CD4-positive, CD25-positive, alpha-beta regulatory T cell (primary cell): ENCODE measurements at regions not wholly inside any gene's neighbourhood (a gene's known extent, or its start where the extent isn't known, plus 50 kb on each side); places are given as distances from the start of the nearest gene placed in this dataset.
"Not testable (repeated sequence)": the region's sequence is repeated elsewhere in the genome, so short reads cannot be mapped to it uniquely, and the experiment has no call there.

Source experiments
- ATAC-seq, 2 donors: fragments of 150-1000 bp; cut with Tn5 transposase; one replicate each; pipeline ENCODE4 v1.10.0; 2021; ENCODE audit warnings: low read depth in 2 of 2, moderate number of reproducible peaks in 2 of 2, moderate library complexity in 1 of 2
- DNase-seq, 3 donors: peaks; one replicate each; pipeline versions ENCODE4 v3.0.0 to v3.0.0-alpha.2; 2012 to 2022; ENCODE audit warnings: mixed read lengths in 1 of 3
- H3K27ac ChIP-seq: one replicate; pipeline ENCODE4 v1.7.0; 2013; ENCODE audit warnings: mild to moderate bottlenecking, low read length; ENCODE audit not compliant: insufficient read depth, poor library complexity, severe bottlenecking
- H3K27me3 ChIP-seq: one replicate; pipeline ENCODE4 v1.7.0; 2013; ENCODE audit warnings: low read length; ENCODE audit not compliant: control insufficient read depth, insufficient read depth
- H3K36me3 ChIP-seq: one replicate; pipeline ENCODE4 v1.7.0; 2013; ENCODE audit warnings: mild to moderate bottlenecking, low read length, moderate library complexity; ENCODE audit not compliant: control insufficient read depth, insufficient read depth
- H3K4me1 ChIP-seq: 2 replicates; pipeline ENCODE4 v1.7.0; 2013; ENCODE audit warnings: mild to moderate bottlenecking, low read length; ENCODE audit not compliant: insufficient read depth, control insufficient read depth, poor library complexity, severe bottlenecking
- H3K4me3 ChIP-seq: one replicate; pipeline ENCODE4 v1.7.0; 2013; ENCODE audit warnings: low read depth, mild to moderate bottlenecking, low read length, moderate library complexity
- H3K9me3 ChIP-seq, 2 experiments: 1 replicate in 1 of 2; 2 replicates in 1 of 2; pipeline ENCODE4 v1.7.0; 2013; ENCODE audit warnings: low read length in 2 of 2, mild to moderate bottlenecking in 1 of 2, moderate library complexity in 1 of 2; ENCODE audit not compliant: control insufficient read depth in 2 of 2
- H3K27ac Mint-ChIP-seq, 3 donors: one replicate each; pipeline ENCODE4 v1.8.0; 2020 to 2022; ENCODE audit warnings: mild to moderate bottlenecking in 3 of 3, mixed read lengths in 3 of 3, moderate library complexity in 2 of 3
- H3K27me3 Mint-ChIP-seq: one replicate; pipeline ENCODE4 v1.8.0; 2022; ENCODE audit warnings: mild to moderate bottlenecking, mixed read lengths
- H3K36me3 Mint-ChIP-seq: one replicate; pipeline ENCODE4 v1.8.0; 2020; ENCODE audit warnings: mixed read lengths
- H3K4me1 Mint-ChIP-seq, 4 donors: one replicate each; pipeline ENCODE4 v1.8.0; 2020 to 2022; ENCODE audit warnings: mixed read lengths in 4 of 4, mild to moderate bottlenecking in 1 of 4
- H3K4me3 Mint-ChIP-seq, 4 donors: one replicate each; pipeline ENCODE4 v1.8.0; 2020 to 2022; ENCODE audit warnings: mild to moderate bottlenecking in 4 of 4, mixed read lengths in 4 of 4, moderate library complexity in 3 of 4
- H3K9me3 Mint-ChIP-seq, 7 donors: one replicate each; pipeline ENCODE4 v1.8.0; 2020 to 2022; ENCODE audit warnings: mixed read lengths in 7 of 7, mild to moderate bottlenecking in 3 of 7, moderate library complexity in 2 of 7

- no peaks in the 10 kb centered on the region for H3K9me3 ChIP-seq
- ATAC-seq (no peak), DNase-seq (no peak)
- Mint-ChIP-seq H3K9me3 (peaks cover 0 to 6% (median 2%) of the 10 kb centered on the region in 7 donors), H3K4me3 (no peak overlapping the region), H3K36me3 (no peaks in the 10 kb centered on the region), H3K27me3 (no peaks in the 10 kb centered on the region), H3K4me1 (peaks cover 0 to 2% (median 0%) of the 10 kb centered on the region in 4 donors), H3K27ac (no peak overlapping the region)
- H3K36me3 ChIP-seq, result no peaks in the 10 kb centered on the region
- H3K4me3 ChIP-seq, result no peak overlapping the region
- H3K27me3 ChIP-seq, result no peaks in the 10 kb centered on the region
- H3K27ac ChIP-seq, result no peak overlapping the region
- H3K4me1 ChIP-seq, result no peaks in the 10 kb centered on the region
Observed at GRCh38 chrX:1873671-1874070, 258.8 kb downstream of the ASMT start.

- no peaks in the 10 kb centered on the region for H3K27me3 ChIP-seq
- H3K4me1 ChIP-seq, result no peaks in the 10 kb centered on the region
- Mint-ChIP-seq H3K36me3 (no peaks in the 10 kb centered on the region), H3K4me1 (peaks cover 0 to 2% (median 0%) of the 10 kb centered on the region in 4 donors), H3K27me3 (no peaks in the 10 kb centered on the region), H3K4me3 (no peak overlapping the region), H3K9me3 (peaks cover 0 to 8% (median 2%) of the 10 kb centered on the region in 7 donors), H3K27ac (peak overlapping the region in 1 of 3 donors; percentile 59)
- H3K4me3 ChIP-seq, result no peak overlapping the region
- ATAC-seq, result no peak
- H3K36me3 ChIP-seq, result no peaks in the 10 kb centered on the region
- no peak overlapping the region for H3K27ac ChIP-seq
- no peak for DNase-seq
- H3K9me3 ChIP-seq, result no peaks in the 10 kb centered on the region
Observed at GRCh38 chrX:1874416-1874815, 259.6 kb downstream of the ASMT start.

GRCh38 chrX:1874899-1875298 lies 260.0 kb downstream of the ASMT start:
- no peak overlapping the region for H3K4me3 ChIP-seq
- H3K9me3 ChIP-seq, result no peaks in the 10 kb centered on the region
- no peaks in the 10 kb centered on the region for H3K4me1 ChIP-seq
- Mint-ChIP-seq H3K27ac (no peak overlapping the region), H3K27me3 (no peaks in the 10 kb centered on the region), H3K4me3 (no peak overlapping the region), H3K36me3 (no peaks in the 10 kb centered on the region), H3K4me1 (peaks cover 0 to 2% (median 0%) of the 10 kb centered on the region in 4 donors), H3K9me3 (peaks cover 0 to 8% (median 2%) of the 10 kb centered on the region in 7 donors)
- ATAC-seq (no peak), DNase-seq (no peak)
- H3K27ac ChIP-seq, result no peak overlapping the region
- no peaks in the 10 kb centered on the region for H3K36me3 ChIP-seq
- H3K27me3 ChIP-seq, result no peaks in the 10 kb centered on the region

GRCh38 chrX:1876041-1876440 lies 261.2 kb downstream of the ASMT start:
- Histone ChIP-seq H3K27ac (no peak overlapping the region), H3K27me3 (no peaks in the 10 kb centered on the region), H3K4me1 (no peaks in the 10 kb centered on the region), H3K4me3 (no peak overlapping the region), H3K9me3 (no peaks in the 10 kb centered on the region), H3K36me3 (no peaks in the 10 kb centered on the region)
- Mint-ChIP-seq H3K27ac (no peak overlapping the region), H3K36me3 (no peaks in the 10 kb centered on the region), H3K27me3 (no peaks in the 10 kb centered on the region), H3K4me3 (no peak overlapping the region), H3K4me1 (peaks cover 0 to 2% (median 0%) of the 10 kb centered on the region in 4 donors), H3K9me3 (peaks cover 0 to 8% (median 2%) of the 10 kb centered on the region in 7 donors)
- DNase-seq (no peak), ATAC-seq (no peak)

GRCh38 chrX:1877780-1878179 lies 262.9 kb downstream of the ASMT start:
- no peaks in the 10 kb centered on the region for H3K4me1 Mint-ChIP-seq
- H3K4me3 Mint-ChIP-seq, result no peak overlapping the region
- peaks cover 0 to 8% (median 2%) of the 10 kb centered on the region in 7 donors for H3K9me3 Mint-ChIP-seq
- H3K36me3 ChIP-seq, result no peaks in the 10 kb centered on the region
- no peaks in the 10 kb centered on the region for H3K36me3 Mint-ChIP-seq
- H3K27me3 Mint-ChIP-seq, result no peaks in the 10 kb centered on the region
- H3K27ac Mint-ChIP-seq, result no peak overlapping the region
- H3K27me3 ChIP-seq, result no peaks in the 10 kb centered on the region
- H3K4me3 ChIP-seq, result no peak overlapping the region
- ATAC-seq (no peak), DNase-seq (no peak)
- no peak overlapping the region for H3K27ac ChIP-seq
- no peaks in the 10 kb centered on the region for H3K4me1 ChIP-seq
- H3K9me3 ChIP-seq, result no peaks in the 10 kb centered on the region

GRCh38 chrX:1880884-1881817 lies 266.3 kb downstream of the ASMT start:
- not testable (repeated sequence) for H3K27me3 Mint-ChIP-seq, H3K4me3 ChIP-seq, H3K27ac Mint-ChIP-seq, H3K4me3 Mint-ChIP-seq, H3K36me3 Mint-ChIP-seq, H3K36me3 ChIP-seq, H3K27me3 ChIP-seq, H3K9me3 ChIP-seq, DNase-seq, H3K27ac ChIP-seq, H3K4me1 ChIP-seq, H3K9me3 Mint-ChIP-seq, H3K4me1 Mint-ChIP-seq, ATAC-seq

GRCh38 chrX:1883772-1884171 lies 268.9 kb downstream of the ASMT start:
- Histone ChIP-seq H3K9me3 (no peaks in the 10 kb centered on the region), H3K36me3 (no peaks in the 10 kb centered on the region), H3K4me1 (no peaks in the 10 kb centered on the region), H3K4me3 (no peak overlapping the region), H3K27me3 (no peaks in the 10 kb centered on the region), H3K27ac (no peak overlapping the region)
- Mint-ChIP-seq H3K4me3 (no peak overlapping the region), H3K9me3 (peaks cover 0 to 5% (median 1%) of the 10 kb centered on the region in 7 donors), H3K36me3 (no peaks in the 10 kb centered on the region), H3K4me1 (no peaks in the 10 kb centered on the region), H3K27me3 (no peaks in the 10 kb centered on the region), H3K27ac (no peak overlapping the region)
- no peak for DNase-seq
- ATAC-seq, result no peak

- H3K27me3 ChIP-seq, result no peaks in the 10 kb centered on the region
- no peaks in the 10 kb centered on the region for H3K4me1 ChIP-seq
- ATAC-seq, result no peak
- Mint-ChIP-seq H3K27ac (no peak overlapping the region), H3K36me3 (no peaks in the 10 kb centered on the region), H3K4me3 (no peak overlapping the region), H3K27me3 (no peaks in the 10 kb centered on the region), H3K4me1 (no peaks in the 10 kb centered on the region), H3K9me3 (peaks cover 0 to 3% (median 1%) of the 10 kb centered on the region in 7 donors)
- H3K4me3 ChIP-seq, result no peak overlapping the region
- DNase-seq, result no peak
- H3K9me3 ChIP-seq, result no peaks in the 10 kb centered on the region
- H3K27ac ChIP-seq, result no peak overlapping the region
- no peaks in the 10 kb centered on the region for H3K36me3 ChIP-seq
Observed at GRCh38 chrX:1884446-1884845, 269.6 kb downstream of the ASMT start.
